ENCODE measurements at regions not wholly inside any gene's neighbourhood (a gene's known extent, or its start where the extent isn't known, plus 50 kb on each side); places are given as distances from the start of the nearest gene placed in this dataset.

DNA sequence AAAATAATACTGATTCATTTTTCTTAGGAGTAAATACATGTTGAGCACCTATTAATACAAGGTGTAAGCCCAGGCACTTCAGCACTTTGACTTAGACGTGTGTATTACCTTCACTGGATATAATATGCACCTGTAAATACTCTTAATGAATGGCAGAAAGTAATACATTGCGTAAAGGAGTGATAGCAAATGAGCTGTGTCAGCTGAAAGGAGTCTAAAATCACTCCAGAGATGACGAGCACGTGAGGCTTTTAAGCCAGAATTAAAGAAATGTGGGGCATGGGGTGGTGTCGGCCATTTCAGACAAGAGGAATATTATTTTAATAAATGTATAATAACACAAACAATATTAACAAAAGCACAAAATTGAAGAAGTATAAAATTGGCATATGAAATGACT, 722.7 kb downstream of the EPHA4 start:
- ChIA-PET CTCF (ENCODE audit: low intra/inter-chr PET ratio) (no interaction called here), POLR2A (no interaction called here)
- Histone ChIP-seq H3K4me2 (ENCODE audit: insufficient read depth, low read length) (no peak overlapping the region), H3K27me3 (ENCODE audit: control insufficient read depth in 2 of 2, insufficient read depth in 2 of 2, low read length in 2 of 2) (no peaks in the 10 kb centered on the region), H3K27ac (ENCODE audit: extremely low read depth, low read depth, low read length) (no peak overlapping the region), H3K9me3 (replicated peaks; ENCODE audit: control insufficient read depth, insufficient read depth, low read depth, low read length) (no peaks in the 10 kb centered on the region), H3K9ac (ENCODE audit: insufficient read depth in 1 of 2, low read depth in 2 of 2, low read length in 2 of 2) (no peak overlapping the region), H3K4me1 (replicated peaks in 1 of 2; ENCODE audit: control insufficient read depth in 2 of 2, insufficient read depth in 2 of 2, low read length in 2 of 2) (no peaks in the 10 kb centered on the region), H3K36me3 (ENCODE audit: control insufficient read depth, insufficient read depth, low read length) (no peaks in the 10 kb centered on the region), H3K4me3 (no peak overlapping the region), H2AFZ (ENCODE audit: low read depth, low read length) (no peak overlapping the region), H4K20me1 (replicated peaks; ENCODE audit: control insufficient read depth, insufficient read depth, low read length) (no peaks in the 10 kb centered on the region), H3K9me1 (ENCODE audit: control insufficient read depth, insufficient read depth, low read length) (no peaks in the 10 kb centered on the region), H3K79me2 (ENCODE audit: control insufficient read depth, insufficient read depth, low read length) (no peaks in the 10 kb centered on the region)
- FAIRE-seq (no peak), DNase-seq (ENCODE audit: extremely low read depth in 1 of 4, low spot score in 3 of 4) (no peak), ATAC-seq (no peak)
- TF ChIP-seq NFE2 (IDR thresholded peaks at IDR 0.05; ENCODE audit: low read depth), result no peak
- no peak for TF ChIP-seq ZNF324 (CRISPR knock-in tag; IDR thresholded peaks at IDR 0.05)
- TF ChIP-seq ZBTB17 (CRISPR knock-in tag; IDR thresholded peaks at IDR 0.05), result no peak
- TF ChIP-seq, protein P1, sequence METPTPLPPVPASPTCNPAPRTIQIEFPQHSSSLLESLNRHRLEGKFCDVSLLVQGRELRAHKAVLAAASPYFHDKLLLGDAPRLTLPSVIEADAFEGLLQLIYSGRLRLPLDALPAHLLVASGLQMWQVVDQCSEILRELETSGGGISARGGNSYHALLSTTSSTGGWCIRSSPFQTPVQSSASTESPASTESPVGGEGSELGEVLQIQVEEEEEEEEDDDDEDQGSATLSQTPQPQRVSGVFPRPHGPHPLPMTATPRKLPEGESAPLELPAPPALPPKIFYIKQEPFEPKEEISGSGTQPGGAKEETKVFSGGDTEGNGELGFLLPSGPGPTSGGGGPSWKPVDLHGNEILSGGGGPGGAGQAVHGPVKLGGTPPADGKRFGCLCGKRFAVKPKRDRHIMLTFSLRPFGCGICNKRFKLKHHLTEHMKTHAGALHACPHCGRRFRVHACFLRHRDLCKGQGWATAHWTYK (CRISPR knock-in tag; IDR thresholded peaks at IDR 0.05), result no peak
- TF ChIP-seq, protein P2, sequence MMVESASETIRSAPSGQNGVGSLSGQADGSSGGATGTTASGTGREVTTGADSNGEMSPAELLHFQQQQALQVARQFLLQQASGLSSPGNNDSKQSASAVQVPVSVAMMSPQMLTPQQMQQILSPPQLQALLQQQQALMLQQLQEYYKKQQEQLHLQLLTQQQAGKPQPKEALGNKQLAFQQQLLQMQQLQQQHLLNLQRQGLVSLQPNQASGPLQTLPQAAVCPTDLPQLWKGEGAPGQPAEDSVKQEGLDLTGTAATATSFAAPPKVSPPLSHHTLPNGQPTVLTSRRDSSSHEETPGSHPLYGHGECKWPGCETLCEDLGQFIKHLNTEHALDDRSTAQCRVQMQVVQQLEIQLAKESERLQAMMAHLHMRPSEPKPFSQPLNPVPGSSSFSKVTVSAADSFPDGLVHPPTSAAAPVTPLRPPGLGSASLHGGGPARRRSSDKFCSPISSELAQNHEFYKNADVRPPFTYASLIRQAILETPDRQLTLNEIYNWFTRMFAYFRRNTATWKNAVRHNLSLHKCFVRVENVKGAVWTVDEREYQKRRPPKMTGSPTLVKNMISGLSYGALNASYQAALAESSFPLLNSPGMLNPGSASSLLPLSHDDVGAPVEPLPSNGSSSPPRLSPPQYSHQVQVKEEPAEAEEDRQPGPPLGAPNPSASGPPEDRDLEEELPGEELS (CRISPR knock-in tag; IDR thresholded peaks at IDR 0.05; ENCODE audit: borderline replicate concordance), result no peak
- TF ChIP-seq, protein P3, sequence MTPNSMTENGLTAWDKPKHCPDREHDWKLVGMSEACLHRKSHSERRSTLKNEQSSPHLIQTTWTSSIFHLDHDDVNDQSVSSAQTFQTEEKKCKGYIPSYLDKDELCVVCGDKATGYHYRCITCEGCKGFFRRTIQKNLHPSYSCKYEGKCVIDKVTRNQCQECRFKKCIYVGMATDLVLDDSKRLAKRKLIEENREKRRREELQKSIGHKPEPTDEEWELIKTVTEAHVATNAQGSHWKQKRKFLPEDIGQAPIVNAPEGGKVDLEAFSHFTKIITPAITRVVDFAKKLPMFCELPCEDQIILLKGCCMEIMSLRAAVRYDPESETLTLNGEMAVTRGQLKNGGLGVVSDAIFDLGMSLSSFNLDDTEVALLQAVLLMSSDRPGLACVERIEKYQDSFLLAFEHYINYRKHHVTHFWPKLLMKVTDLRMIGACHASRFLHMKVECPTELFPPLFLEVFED (CRISPR knock-in tag; conservative IDR thresholded peaks at IDR 0.05), result no peak
- no peak for TF ChIP-seq CBX2 (IDR thresholded peaks at IDR 0.05; ENCODE audit: insufficient read depth, low read length, poor library complexity, severe bottlenecking)
- TF ChIP-seq ARNT (IDR thresholded peaks at IDR 0.05), result no peak
- TF ChIP-seq HLTF (IDR thresholded peaks at IDR 0.05), result no peak
- TF ChIP-seq, protein P4, sequence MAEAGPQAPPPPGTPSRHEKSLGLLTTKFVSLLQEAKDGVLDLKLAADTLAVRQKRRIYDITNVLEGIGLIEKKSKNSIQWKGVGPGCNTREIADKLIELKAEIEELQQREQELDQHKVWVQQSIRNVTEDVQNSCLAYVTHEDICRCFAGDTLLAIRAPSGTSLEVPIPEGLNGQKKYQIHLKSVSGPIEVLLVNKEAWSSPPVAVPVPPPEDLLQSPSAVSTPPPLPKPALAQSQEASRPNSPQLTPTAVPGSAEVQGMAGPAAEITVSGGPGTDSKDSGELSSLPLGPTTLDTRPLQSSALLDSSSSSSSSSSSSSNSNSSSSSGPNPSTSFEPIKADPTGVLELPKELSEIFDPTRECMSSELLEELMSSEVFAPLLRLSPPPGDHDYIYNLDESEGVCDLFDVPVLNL (CRISPR knock-in tag; IDR thresholded peaks at IDR 0.05; ENCODE audit: low read depth), result no peak
- no peak for TF ChIP-seq GTF2E2 (tag; IDR thresholded peaks at IDR 0.05)
- TF ChIP-seq, protein P5, sequence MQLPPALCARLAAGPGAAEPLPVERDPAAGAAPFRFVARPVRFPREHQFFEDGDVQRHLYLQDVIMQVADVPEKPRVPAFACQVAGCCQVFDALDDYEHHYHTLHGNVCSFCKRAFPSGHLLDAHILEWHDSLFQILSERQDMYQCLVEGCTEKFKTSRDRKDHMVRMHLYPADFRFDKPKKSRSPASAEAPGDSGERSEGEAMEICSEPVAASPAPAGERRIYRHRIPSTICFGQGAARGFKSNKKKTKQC (CRISPR knock-in tag; IDR thresholded peaks at IDR 0.05), result no peak
- TF ChIP-seq, protein P6, sequence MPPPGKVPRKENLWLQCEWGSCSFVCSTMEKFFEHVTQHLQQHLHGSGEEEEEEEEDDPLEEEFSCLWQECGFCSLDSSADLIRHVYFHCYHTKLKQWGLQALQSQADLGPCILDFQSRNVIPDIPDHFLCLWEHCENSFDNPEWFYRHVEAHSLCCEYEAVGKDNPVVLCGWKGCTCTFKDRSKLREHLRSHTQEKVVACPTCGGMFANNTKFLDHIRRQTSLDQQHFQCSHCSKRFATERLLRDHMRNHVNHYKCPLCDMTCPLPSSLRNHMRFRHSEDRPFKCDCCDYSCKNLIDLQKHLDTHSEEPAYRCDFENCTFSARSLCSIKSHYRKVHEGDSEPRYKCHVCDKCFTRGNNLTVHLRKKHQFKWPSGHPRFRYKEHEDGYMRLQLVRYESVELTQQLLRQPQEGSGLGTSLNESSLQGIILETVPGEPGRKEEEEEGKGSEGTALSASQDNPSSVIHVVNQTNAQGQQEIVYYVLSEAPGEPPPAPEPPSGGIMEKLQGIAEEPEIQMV (tag; conservative IDR thresholded peaks at IDR 0.05; ENCODE audit: low read depth), result no peak
- intact Hi-C loops (cut with micrococcal nuclease), result no loop called here
- no TSS peak for BruUV-seq (replicated peaks)
- in situ Hi-C loops (cut with MboI), result no loop called here
- WGBS (ENCODE audit: insufficient coverage, low coverage, missing lambda C conversion rate), result 0% methylated on average over 5 of the region's 5 CpGs

Measured in K562 (cell line).